Fibroblast of gingiva (primary cell): ENCODE measurements at regions not wholly inside any gene's neighbourhood (a gene's known extent, or its start where the extent isn't known, plus 50 kb on each side); places are given as distances from the start of the nearest gene placed in this dataset.
A peak's percentile ranks its signal among the peaks of the same experiment; 100 is the strongest.
"Not testable (repeated sequence)": the region's sequence is repeated elsewhere in the genome, so short reads cannot be mapped to it uniquely, and the experiment has no call there.

Source experiments
- DNase-seq: peaks from one replicate; pipeline ENCODE4 v3.0.0-alpha.2; 2011; ENCODE audit warnings: low read depth

- DNase-seq: no peak
Observed at GRCh38 chr4:128688846-128689437, 120.6 kb upstream of the JADE1 start.

- no peak for DNase-seq
Observed at GRCh38 chr4:128688033-128688721, 121.3 kb upstream of the JADE1 start.

- no peak for DNase-seq
Observed at GRCh38 chr4:128686810-128687209, 122.7 kb upstream of the JADE1 start.

GRCh38 chr4:128686032-128686465 is 123.5 kb upstream of the JADE1 start:
- DNase-seq: no peak

- DNase-seq: no peak
Observed at GRCh38 chr4:128684016-128684415, 125.5 kb upstream of the JADE1 start.

GRCh38 chr4:128682942-128683666 is 126.4 kb upstream of the JADE1 start:
- no peak for DNase-seq

- DNase-seq: no peak
Observed at GRCh38 chr4:128676095-128676494, 133.4 kb upstream of the JADE1 start.

- no peak for DNase-seq
Observed at GRCh38 chr4:128675083-128675482, 134.4 kb upstream of the JADE1 start.

GRCh38 chr4:128673159-128673558 is 136.3 kb upstream of the JADE1 start:
- not testable (repeated sequence) for DNase-seq

GRCh38 chr4:128672596-128672995 is 136.9 kb upstream of the JADE1 start:
- not testable (repeated sequence) for DNase-seq

GRCh38 chr4:128670513-128670912 is 139.0 kb upstream of the JADE1 start:
- no peak for DNase-seq

GRCh38 chr4:128668566-128668965 is 140.9 kb upstream of the JADE1 start:
- no peak for DNase-seq

- DNase-seq: peak; percentile 19
Observed at GRCh38 chr4:128665514-128665913, 144.0 kb upstream of the JADE1 start.

- no peak for DNase-seq
Observed at GRCh38 chr4:128663325-128663724, 146.2 kb upstream of the JADE1 start.

- no peak for DNase-seq
Observed at GRCh38 chr4:128661479-128661878, 148.0 kb upstream of the JADE1 start.

GRCh38 chr4:128660361-128661215 is 148.9 kb upstream of the JADE1 start:
- DNase-seq: peak; percentile 98

GRCh38 chr4:128658214-128658631 is 151.3 kb upstream of the JADE1 start:
- DNase-seq: peak; percentile 88

- DNase-seq: no peak
Observed at GRCh38 chr4:128657638-128658037, 151.9 kb upstream of the JADE1 start.

- no peak for DNase-seq
Observed at GRCh38 chr4:128654465-128654864, 155.0 kb upstream of the JADE1 start.

- peak; percentile 32 for DNase-seq
Observed at GRCh38 chr4:128653527-128654444, 155.7 kb upstream of the JADE1 start.

GRCh38 chr4:128649575-128650205 is 159.8 kb upstream of the JADE1 start:
- DNase-seq: no peak
